ENCODE measurements at regions not wholly inside any gene's neighbourhood (a gene's known extent, or its start where the extent isn't known, plus 50 kb on each side); places are given as distances from the start of the nearest gene placed in this dataset.

DNA sequence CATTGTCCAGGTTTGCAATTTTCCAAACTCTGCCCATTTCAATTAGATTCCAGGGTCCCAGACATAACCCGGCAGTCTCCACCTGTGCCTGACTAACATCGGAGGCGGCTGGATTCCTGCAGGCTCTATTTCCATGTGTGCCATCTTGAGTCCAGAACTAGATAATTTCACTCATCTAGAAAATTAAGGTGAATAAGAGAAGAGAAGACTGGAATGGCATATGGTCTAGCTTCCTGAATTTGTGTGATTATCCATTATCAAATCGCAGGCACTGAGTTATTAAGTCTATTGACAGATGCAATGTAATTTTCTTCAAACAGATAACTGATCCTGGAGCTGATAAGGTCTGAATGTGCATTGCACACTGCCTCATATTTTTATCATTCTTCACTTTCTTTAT is 305.2 kb downstream of the ETAA1 start:
- DNase-seq (ENCODE audit: low read depth in 4 of 4, low spot score in 1 of 4), result no peak

GRCh38 chr2:67702937-67703336 is 305.8 kb downstream of the ETAA1 start:
- no peak for DNase-seq (ENCODE audit: low read depth in 4 of 4, low spot score in 1 of 4)

GRCh38 chr2:67706082-67706481 is 308.9 kb downstream of the ETAA1 start:
- DNase-seq (ENCODE audit: low read depth in 4 of 4, low spot score in 1 of 4), result no peak

DNA sequence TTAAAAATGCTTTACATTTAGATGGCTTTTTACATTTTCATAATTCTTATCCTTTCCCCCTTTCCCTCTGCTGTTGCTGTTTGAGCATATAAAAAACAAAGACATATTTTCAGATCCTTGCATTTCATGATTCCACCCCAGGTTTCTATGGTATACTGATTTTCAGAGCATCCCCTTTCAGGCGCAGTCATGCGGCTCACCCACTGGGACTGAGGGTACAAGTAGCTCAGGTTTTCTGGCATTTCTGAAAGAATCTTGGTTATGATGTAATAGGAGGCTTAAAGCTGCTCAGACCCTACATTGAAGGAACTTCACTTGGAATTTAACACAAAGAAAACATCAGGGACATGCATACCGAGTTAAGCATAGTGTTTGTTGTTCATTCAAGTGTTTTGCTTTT is 310.8 kb downstream of the ETAA1 start:
- DNase-seq (ENCODE audit: low read depth in 4 of 4, low spot score in 1 of 4), result no peak

DNA sequence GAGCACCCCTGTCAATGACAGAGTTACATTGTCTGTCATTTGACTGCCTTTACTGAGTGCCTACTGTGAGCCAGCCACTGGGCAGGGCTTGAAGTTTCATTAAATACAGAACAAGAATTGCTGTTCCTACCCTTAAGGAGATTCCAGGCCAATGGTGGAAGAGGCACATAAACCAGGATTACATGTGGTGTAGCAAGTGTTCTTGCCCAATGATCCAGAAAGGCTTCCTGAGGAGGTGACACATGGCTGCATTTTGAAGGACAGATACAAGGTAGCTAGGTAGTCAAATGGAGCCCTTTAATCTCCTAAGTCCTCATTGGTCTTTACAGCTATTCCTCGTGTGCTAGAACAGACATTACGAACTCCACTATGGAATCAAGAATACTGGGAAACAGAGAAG is 312.7 kb downstream of the ETAA1 start:
- DNase-seq (ENCODE audit: low read depth in 4 of 4, low spot score in 1 of 4), result no peak

DNA sequence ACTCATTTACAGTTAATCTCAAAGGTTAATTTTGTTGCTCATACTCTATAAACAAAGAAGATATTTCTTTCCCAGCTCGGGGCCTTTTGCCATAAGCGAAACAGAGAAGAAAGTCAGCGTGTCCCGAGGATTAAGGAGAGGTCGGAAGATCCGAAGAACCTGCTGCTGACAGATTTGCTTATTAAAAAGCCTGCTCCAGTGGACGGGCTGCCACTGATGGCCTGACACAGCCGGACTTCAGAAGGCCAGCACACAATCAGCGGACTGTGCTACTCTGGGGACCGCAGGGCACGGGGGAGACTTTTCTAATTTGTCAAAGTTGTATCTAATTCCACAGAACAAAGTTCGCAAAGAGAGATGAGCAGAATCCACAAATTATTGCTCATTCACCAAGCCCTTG is 315.4 kb downstream of the ETAA1 start:
- DNase-seq (ENCODE audit: low read depth in 4 of 4, low spot score in 1 of 4), result no peak

- DNase-seq (ENCODE audit: low read depth in 4 of 4, low spot score in 1 of 4), result no peak
Observed at GRCh38 chr2:67713376-67713775, 316.2 kb downstream of the ETAA1 start.

DNA sequence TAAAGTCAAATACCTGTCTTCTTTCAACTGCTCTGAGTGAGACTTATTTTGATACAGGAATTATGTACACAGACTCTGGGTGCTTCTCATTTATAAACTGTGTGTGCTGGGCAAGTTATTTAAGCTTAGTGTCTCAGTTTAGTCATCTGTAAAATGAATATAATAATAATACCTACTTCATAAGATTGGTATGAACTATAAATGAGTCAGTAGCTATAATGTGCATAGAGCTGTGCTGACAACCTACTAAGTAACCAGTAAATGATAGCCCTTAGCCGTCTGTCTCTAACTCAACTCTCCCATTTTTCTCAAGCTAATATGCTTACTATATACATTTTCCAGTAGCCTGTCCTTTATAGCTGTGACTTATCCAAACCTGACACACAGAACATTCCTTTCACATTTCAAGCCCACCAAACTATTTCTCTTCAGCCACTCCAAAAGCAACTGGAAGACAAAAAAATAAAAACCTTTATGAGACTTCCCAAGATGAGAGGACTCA is 319.8 kb downstream of the ETAA1 start:
- no peak for DNase-seq (ENCODE audit: low read depth in 4 of 4, low spot score in 1 of 4)

DNA sequence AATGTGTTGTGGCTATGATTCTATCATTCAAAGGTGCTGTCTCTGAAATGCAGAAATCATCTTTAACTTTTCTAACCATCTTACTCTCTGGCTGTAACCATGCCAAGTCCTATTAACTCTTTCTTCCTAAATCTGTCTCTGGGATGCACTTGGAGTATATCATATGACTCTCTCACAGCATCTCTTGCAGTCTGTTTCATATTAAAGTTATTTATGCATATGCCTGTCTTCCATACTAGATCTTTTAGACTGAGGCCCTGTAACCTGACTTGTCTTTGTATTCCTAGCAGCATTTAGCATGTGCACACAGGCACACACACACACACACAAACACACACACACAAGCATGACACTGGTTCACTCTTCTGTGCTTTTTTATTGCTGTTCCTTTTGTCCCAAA is 320.6 kb downstream of the ETAA1 start:
- DNase-seq (ENCODE audit: low read depth in 4 of 4, low spot score in 1 of 4), result no peak

DNA sequence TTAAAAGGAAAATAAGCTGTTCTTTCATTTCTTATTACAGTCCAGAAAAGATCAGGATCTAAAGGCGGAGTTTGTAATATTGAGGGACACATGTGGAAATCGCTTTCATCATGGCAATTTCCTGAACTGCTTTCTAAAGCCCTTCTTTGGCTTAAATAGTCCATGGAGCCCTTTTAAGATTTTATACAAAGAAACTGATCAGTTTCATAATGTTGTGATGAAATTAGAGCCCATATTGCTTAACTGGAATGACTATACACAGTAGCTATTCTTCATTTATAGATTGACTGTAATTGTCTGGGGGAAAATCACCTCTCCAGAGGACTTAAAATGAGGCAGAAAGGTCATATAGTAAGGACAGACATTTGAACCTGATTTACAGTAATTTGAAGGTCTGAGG is 322.2 kb downstream of the ETAA1 start:
- DNase-seq (ENCODE audit: low read depth in 4 of 4, low spot score in 1 of 4), result no peak

- DNase-seq (ENCODE audit: low read depth in 4 of 4, low spot score in 1 of 4), result no peak
Observed at GRCh38 chr2:67721516-67721915, 324.4 kb downstream of the ETAA1 start.

DNA sequence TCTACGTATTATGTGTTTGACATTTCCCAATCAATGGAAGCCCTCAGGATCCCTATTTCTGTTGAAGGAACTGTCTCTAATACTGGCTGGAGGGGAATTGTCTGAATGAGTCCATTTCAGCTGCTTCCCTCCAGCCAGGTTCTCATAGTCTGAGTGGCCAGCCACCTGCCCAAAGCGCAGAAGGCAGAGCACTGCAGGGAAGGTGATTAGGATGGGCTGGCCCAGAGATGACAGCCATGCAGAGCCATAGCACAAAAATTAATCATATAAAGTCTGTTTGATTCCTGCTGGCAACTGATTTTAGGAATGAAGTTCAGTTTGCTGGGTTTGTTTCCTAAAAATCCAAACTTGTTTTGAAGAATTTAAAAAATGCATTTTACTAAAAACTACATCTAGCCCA is 327.1 kb downstream of the ETAA1 start:
- no peak for DNase-seq (ENCODE audit: low read depth in 4 of 4, low spot score in 1 of 4)

DNA sequence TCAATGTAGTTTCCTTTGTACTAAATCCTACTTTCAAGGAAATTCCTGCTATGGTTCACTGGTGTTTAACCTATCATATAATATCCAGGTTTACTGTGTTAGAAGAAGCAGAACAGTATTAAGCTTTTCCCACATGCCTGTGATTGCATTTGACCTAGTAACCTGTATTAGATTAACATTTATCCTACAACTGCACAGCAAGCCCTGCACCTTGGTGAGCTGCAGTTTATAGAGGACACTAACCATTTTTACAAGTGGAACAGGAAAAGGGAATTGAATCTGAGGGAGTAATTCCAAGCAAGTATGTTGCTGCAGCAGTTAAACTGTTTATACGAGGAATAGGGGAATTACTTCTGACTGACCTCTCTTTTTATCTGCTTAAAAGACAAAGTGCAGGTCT is 328.6 kb downstream of the ETAA1 start:
- no peak for DNase-seq (ENCODE audit: low read depth in 4 of 4, low spot score in 1 of 4)

DNA sequence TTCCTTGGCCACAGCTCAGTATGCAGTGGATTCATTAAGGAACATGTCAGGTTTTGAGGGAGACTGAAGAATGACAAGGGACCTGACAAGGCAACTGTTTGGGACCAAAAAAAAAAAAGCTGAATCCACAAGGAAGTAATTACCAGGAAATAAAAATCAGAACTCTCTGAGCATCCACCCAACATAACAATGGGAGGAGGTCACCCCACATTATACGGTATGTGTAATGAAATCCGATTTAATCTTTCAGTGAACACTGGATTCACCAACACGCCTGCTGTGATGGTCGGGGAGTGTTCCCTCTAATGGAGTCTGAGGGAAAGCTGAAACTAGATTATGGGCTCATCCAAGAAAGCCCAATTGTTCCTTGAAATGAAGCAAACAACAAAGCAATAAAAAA is 329.3 kb downstream of the ETAA1 start:
- DNase-seq (ENCODE audit: low read depth in 4 of 4, low spot score in 1 of 4), result no peak

- no peak for DNase-seq (ENCODE audit: low read depth in 4 of 4, low spot score in 1 of 4)
Observed at GRCh38 chr2:67727131-67727530, 330.0 kb downstream of the ETAA1 start.

DNA sequence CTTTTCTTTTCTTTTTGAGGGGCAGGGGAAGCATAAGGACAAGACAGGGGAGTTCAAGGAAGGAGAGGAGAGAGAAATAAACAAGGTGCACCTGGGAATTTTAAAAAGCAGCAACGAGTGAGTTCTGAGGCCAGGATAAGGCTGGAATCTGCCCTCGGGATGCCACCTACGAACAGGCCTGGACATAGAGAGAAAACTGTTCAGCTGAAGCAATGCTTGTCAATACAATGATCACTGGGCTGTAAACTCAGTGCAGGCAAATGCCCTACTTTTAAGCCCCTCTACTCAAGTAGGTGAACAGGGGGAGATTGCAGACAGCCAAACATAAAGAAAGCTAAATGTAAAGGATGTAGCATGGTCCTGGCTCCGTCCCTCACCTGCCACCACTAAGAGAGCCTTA is 330.5 kb downstream of the ETAA1 start:
- DNase-seq (ENCODE audit: low read depth in 4 of 4, low spot score in 1 of 4), result no peak

DNA sequence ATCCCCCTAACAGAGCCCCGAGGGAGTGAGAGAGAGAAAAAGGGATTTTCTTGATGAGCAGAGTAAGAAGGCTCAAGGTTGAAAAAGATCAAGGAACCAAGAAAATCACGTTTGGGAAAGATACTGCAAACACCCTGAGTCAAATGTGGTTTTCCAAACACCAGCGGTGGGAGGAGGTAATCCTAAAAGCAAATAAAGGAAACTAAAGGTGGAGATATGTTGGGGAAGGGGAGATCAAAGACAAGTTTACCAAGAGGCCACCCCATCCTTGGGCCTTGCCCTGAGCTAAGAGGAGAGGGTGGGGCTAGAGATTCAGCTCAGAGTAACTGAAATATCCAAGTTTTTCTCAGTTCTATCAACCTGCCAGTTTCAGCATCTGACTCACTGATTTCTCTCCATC is 332.3 kb downstream of the ETAA1 start:
- no peak for DNase-seq (ENCODE audit: low read depth in 4 of 4, low spot score in 1 of 4)

DNA sequence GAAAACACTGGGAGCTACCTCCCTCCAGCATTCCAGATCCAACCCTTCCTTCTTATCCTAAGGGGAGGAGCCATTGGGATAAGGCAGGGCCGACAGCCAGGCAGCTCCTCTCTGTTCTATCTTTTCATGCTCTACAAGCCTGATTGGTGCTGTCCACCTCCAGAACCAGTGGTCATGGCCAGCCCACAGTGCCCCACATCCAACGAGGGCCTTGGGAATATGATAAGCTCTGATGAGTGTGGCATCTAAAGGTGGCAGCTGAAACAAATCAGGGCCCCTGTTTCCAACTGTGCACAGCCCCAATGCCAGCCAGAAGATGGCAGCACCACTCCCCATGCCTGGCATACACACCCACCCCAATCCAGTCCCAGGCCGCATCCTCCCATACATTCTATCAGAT is 329.3 kb downstream of the C1D start:
- DNase-seq (ENCODE audit: low read depth in 4 of 4, low spot score in 1 of 4), result no peak

DNA sequence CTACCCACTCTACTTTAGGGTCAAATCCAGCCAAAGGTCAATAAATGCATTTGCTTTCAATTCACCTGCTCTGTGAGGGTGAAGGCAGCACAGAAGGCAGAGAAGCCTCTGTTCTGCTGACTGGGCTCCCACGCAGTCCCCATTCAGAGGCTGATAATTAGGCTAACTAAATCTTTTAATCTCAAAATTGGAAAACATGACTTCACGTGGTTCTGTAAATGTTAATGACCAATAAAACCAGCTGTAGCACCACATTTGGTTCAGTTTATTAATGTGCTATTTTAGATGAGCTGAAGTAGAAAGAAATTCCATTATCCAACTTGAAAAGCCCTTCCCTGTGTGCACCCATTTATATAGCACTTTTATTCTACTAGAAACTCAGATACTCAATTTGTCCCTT is 310.6 kb downstream of the C1D start:
- DNase-seq (ENCODE audit: low read depth in 4 of 4, low spot score in 1 of 4), result no peak

- no peak for DNase-seq (ENCODE audit: low read depth in 4 of 4, low spot score in 1 of 4)
Observed at GRCh38 chr2:67752969-67753368, 309.8 kb downstream of the C1D start.

DNA sequence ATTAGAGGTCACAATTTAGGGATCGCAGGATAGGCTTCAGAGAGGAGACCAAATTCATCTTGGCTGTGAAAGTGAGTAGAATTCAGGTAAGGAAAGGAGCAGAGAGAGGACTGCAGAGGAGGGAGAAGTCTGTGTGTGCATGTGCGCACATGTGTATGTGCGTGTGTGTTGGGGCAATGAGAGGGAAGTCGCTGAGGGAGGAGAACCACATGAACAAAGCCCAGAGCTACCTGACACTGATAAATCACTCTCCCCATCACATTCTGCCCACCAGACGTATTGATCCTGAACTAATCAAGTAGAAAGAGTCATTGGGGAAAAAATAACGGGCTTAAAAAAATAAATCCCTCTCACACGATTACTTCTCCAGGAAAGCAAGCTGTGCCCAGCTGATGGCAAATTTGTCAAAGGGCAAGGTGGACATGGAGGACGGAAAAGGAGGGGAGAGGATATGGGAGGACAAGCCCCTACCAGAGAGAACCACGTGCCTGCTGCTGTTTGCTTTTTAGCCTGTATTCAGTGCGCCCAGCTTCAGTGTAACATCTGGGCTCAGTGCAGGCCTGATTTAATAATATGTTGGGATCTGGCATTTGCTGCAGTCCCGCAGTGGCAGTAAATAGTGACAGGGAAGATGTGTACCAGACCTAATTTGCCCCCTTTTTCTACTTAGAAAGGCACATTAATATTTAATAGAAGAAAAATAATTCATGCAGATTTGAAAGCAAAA is 307.5 kb downstream of the C1D start:
- DNase-seq (ENCODE audit: low read depth in 4 of 4, low spot score in 1 of 4), result no peak

- no peak for DNase-seq (ENCODE audit: low read depth in 4 of 4, low spot score in 1 of 4)
Observed at GRCh38 chr2:67760995-67761394, 301.8 kb downstream of the C1D start.

GRCh38 chr2:67771380-67771779 is 291.4 kb downstream of the C1D start:
- no peak for DNase-seq (ENCODE audit: low read depth in 4 of 4, low spot score in 1 of 4)
